GM12878 (cell line): ENCODE measurements at regions not wholly inside any gene's neighbourhood (a gene's known extent, or its start where the extent isn't known, plus 50 kb on each side); places are given as distances from the start of the nearest gene placed in this dataset.

Source experiments
- ATAC-seq: fragments of 200-7000 bp; cut with Tn5 transposase; 3 replicates; pipeline ENCODE4 v1.9.1; 2020; ENCODE audit warnings: mild to moderate bottlenecking, moderate library complexity
- BruUV-seq: library from RNA; stranded (reverse); fragments of 400-500 nt; replicated peaks from 2 replicates; lab custom pipeline; 2021; lab: Mats Ljungman, UMichigan
- CTCF ChIA-PET: fragments of 300-600 bp; sonication (Branson Sonifier 250); formaldehyde crosslinking; extraction: SDS; loops from one replicate; lab custom pipeline; 2021; ENCODE audit warnings: inconsistent platforms; lab: Yijun Ruan, JAX
- POLR2A ChIA-PET: fragments of 350-600 bp; formaldehyde crosslinking; extraction: SDS; loops from one replicate; lab custom pipeline; 2021; ENCODE audit warnings: inconsistent platforms; lab: Charles Lee
- RAD21 ChIA-PET: fragments of 300-600 bp; sonication (Branson Sonifier 250); formaldehyde crosslinking; loops from one replicate; lab custom pipeline; 2023; ENCODE audit warnings: antibody characterized with exemption; ENCODE audit not compliant: unreplicated experiment; lab: Charles Lee
- SMC1A ChIA-PET: fragments of 300-600 bp; sonication (Branson Sonifier 250); formaldehyde crosslinking; loops from one replicate; lab custom pipeline; 2023; ENCODE audit not compliant: unreplicated experiment, uncharacterized antibody; lab: Charles Lee
- DNase-seq: peaks from one replicate; pipeline ENCODE4 v3.0.0-alpha.2; 2011; ENCODE audit warnings: low read depth, low spot score
- FAIRE-seq: peaks from 3 replicates; lab custom pipeline; 2011; peaks lifted over from hg19 to GRCh38; lab: Jason Lieb, UNC
- H2AFZ ChIP-seq: 2 replicates; pipeline ENCODE4 v1.6.0; 2011; ENCODE audit warnings: low read depth, low read length, control low read depth; ENCODE audit not compliant: control insufficient read depth
- H3K27ac ChIP-seq: 2 replicates; pipeline ENCODE4 v1.5.1; 2011; ENCODE audit warnings: control low read depth; ENCODE audit not compliant: control insufficient read depth, insufficient read depth
- H3K27me3 ChIP-seq, 2 experiments: replicated peaks in 1 of 2; 2 replicates each; pipeline versions ENCODE4 v1.6.0 to v1.6.1; 2011; ENCODE audit warnings: low read length in 1 of 2; ENCODE audit not compliant: control insufficient read depth in 2 of 2, insufficient read depth in 2 of 2
- H3K36me3 ChIP-seq, 2 experiments: 2 replicates each; pipeline ENCODE4 v1.5.1; 2011; ENCODE audit warnings: low read length in 1 of 2; ENCODE audit not compliant: control insufficient read depth in 2 of 2, insufficient read depth in 2 of 2
- H3K4me1 ChIP-seq: 2 replicates; pipeline ENCODE4 v1.6.1; 2011; ENCODE audit warnings: mild to moderate bottlenecking, low read length, moderate library complexity, mixed read lengths; ENCODE audit not compliant: control insufficient read depth, insufficient read depth
- H3K4me2 ChIP-seq: 2 replicates; pipeline ENCODE4 v1.6.0; 2011; ENCODE audit warnings: control low read depth; ENCODE audit not compliant: control insufficient read depth, insufficient read depth
- H3K4me3 ChIP-seq: fragments of 200-600 bp; sonication (generic); 2 replicates; pipeline ENCODE4 v1.5.1; 2016
- H3K79me2 ChIP-seq: 2 replicates; pipeline ENCODE4 v1.6.0; 2011; ENCODE audit warnings: low read length; ENCODE audit not compliant: control insufficient read depth, insufficient read depth
- H3K9ac ChIP-seq: 2 replicates; pipeline ENCODE4 v1.8.0; 2011; ENCODE audit warnings: low read length, control low read depth, mixed read lengths; ENCODE audit not compliant: control insufficient read depth, insufficient read depth
- H3K9me3 ChIP-seq: replicated peaks from 3 replicates; pipeline ENCODE4 v1.5.1; 2011; ENCODE audit warnings: mild to moderate bottlenecking, low read length; ENCODE audit not compliant: control insufficient read depth, insufficient read depth
- H4K20me1 ChIP-seq: 2 replicates; pipeline ENCODE4 v1.6.0; 2011; ENCODE audit not compliant: control insufficient read depth, insufficient read depth
- ASH2L ChIP-seq: fragments of 300-600, 200-600 bp; sonication (generic); IDR thresholded peaks from 2 replicates; pipeline ENCODE4 v1.6.1; 2017; ENCODE audit warnings: low read depth, mild to moderate bottlenecking, borderline replicate concordance
- BACH1 ChIP-seq: fragments of 450-650 bp; IDR thresholded peaks from 2 replicates; pipeline ENCODE4 v1.6.1; 2017; ENCODE audit warnings: mild to moderate bottlenecking, borderline replicate concordance
- BCL11A ChIP-seq: IDR thresholded peaks from 2 replicates; pipeline ENCODE4 v1.6.1; 2011; ENCODE audit warnings: low read depth, low read length
- CHD4 ChIP-seq: fragments of 200-600 bp; sonication (generic); IDR thresholded peaks from 2 replicates; pipeline ENCODE4 v1.6.1; 2016; ENCODE audit warnings: mild to moderate bottlenecking
- FOXM1 ChIP-seq: IDR thresholded peaks from 2 replicates; pipeline ENCODE4 v1.6.1; 2012; ENCODE audit warnings: low read depth, mild to moderate bottlenecking, inconsistent platforms, low read length, moderate library complexity
- NFYA ChIP-seq: IDR thresholded peaks from 2 replicates; pipeline ENCODE4 v1.6.1; 2011; ENCODE audit warnings: low read depth, mild to moderate bottlenecking, low read length, improper control_type of control experiment, borderline replicate concordance
- POLR2AphosphoS5 ChIP-seq: IDR thresholded peaks from 2 replicates; pipeline ENCODE4 v1.6.1; 2011; ENCODE audit warnings: mild to moderate bottlenecking, low read length, inconsistent platforms
- POU2F2 ChIP-seq: IDR thresholded peaks from 3 replicates; pipeline ENCODE4 v1.6.1; 2011; ENCODE audit warnings: low read depth, mild to moderate bottlenecking, low read length, borderline replicate concordance
- RBBP5 ChIP-seq: fragments of 200-600 bp; sonication (generic); conservative IDR thresholded peaks from 2 replicates; pipeline ENCODE4 v1.6.1; 2016
- RCOR1 ChIP-seq: conservative IDR thresholded peaks from 2 replicates; pipeline ENCODE4 v1.6.1; 2012; ENCODE audit warnings: low read depth, low read length, improper control_type of control experiment
- RELA ChIP-seq: fragments of 450-650 bp; IDR thresholded peaks from 2 replicates; pipeline ENCODE4 v1.8.0; 2014; ENCODE audit warnings: borderline replicate concordance; ENCODE audit not compliant: partially characterized antibody
- ZNF217 ChIP-seq: fragments of 450-650 bp; IDR thresholded peaks from 2 replicates; pipeline ENCODE4 v1.6.1; 2017; ENCODE audit warnings: antibody characterized with exemption, mild to moderate bottlenecking
- WGBS: methylation state at CpG from one replicate; pipeline ENCODE4 v1.1.6; 2016; ENCODE audit warnings: low lambda C conversion rate; ENCODE audit not compliant: insufficient replicate concordance, insufficient coverage; ENCODE audit errors: missing lambda C conversion rate; 5-methylcytosine and 5-hydroxymethylcytosine counted together
- in situ Hi-C: fragments of 300-500 bp; cut with MboI; formaldehyde crosslinking; loops from 9 replicates; pipeline ENCODE4 v1.14.3; 2018; ENCODE audit warnings: mixed read lengths
- intact Hi-C: fragments of 100-400 bp; cut with micrococcal nuclease; formaldehyde crosslinking; loops from one replicate; pipeline ENCODE4 v1.14.2; 2022; ENCODE audit not compliant: unreplicated experiment
- TF ChIP-seq, protein P1 (sequence below): fragments of 450-650 bp; IDR thresholded peaks from 2 replicates; pipeline ENCODE4 v1.6.1; 2016; ENCODE audit warnings: mild to moderate bottlenecking
- TF ChIP-seq, protein P2 (sequence below): fragments of 150-350 bp; IDR thresholded peaks from 2 replicates; pipeline ENCODE4 v1.6.1; 2016; ENCODE audit warnings: low read depth, low read length
- TF ChIP-seq, protein P3 (sequence below): fragments of 450-650 bp; formaldehyde crosslinking; IDR thresholded peaks from 2 replicates; pipeline ENCODE4 v1.4.0; 2020; ENCODE audit warnings: mild to moderate bottlenecking, moderate library complexity
- TF ChIP-seq, protein P4 (sequence below): fragments of 150-350 bp; IDR thresholded peaks from 2 replicates; pipeline ENCODE4 v1.6.1; 2014; ENCODE audit warnings: mild to moderate bottlenecking, low read depth, low read length

- POLR2A ChIA-PET: no interaction called here
- intact Hi-C loops: no loop called here
- Histone ChIP-seq H3K4me1 (no peaks in the 10 kb centered on the region), H3K27ac (no peak overlapping the region), H3K36me3 (no peaks in the 10 kb centered on the region), H3K9ac (no peak overlapping the region), H3K79me2 (no peaks in the 10 kb centered on the region), H3K9me3 (no peaks in the 10 kb centered on the region), H3K4me2 (no peak overlapping the region), H3K4me3 (no peak overlapping the region), H4K20me1 (no peaks in the 10 kb centered on the region), H3K27me3 (no peaks in the 10 kb centered on the region), H2AFZ (no peak overlapping the region)
- FAIRE-seq (no peak), DNase-seq (no peak), ATAC-seq (no peak)
- RAD21 ChIA-PET: no interaction called here
- CTCF ChIA-PET: no interaction called here
- SMC1A ChIA-PET: interaction anchor here (0.7 to 1.3 kb wide), 3 partner anchors 11 to 53 kb away, joined by 3 to 4 read pairs (median 4); no protein-coding TSS in a partner anchor
- WGBS: 73% methylated on average over 7 of the region's 7 CpGs
- in situ Hi-C loops: no loop called here
- no TSS peak for BruUV-seq
- no peak for TF ChIP-seq RCOR1
- TF ChIP-seq BACH1: no peak
- TF ChIP-seq, protein P1, sequence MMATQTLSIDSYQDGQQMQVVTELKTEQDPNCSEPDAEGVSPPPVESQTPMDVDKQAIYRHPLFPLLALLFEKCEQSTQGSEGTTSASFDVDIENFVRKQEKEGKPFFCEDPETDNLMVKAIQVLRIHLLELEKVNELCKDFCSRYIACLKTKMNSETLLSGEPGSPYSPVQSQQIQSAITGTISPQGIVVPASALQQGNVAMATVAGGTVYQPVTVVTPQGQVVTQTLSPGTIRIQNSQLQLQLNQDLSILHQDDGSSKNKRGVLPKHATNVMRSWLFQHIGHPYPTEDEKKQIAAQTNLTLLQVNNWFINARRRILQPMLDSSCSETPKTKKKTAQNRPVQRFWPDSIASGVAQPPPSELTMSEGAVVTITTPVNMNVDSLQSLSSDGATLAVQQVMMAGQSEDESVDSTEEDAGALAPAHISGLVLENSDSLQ: no peak
- TF ChIP-seq CHD4: no peak
- no peak for TF ChIP-seq ASH2L
- no peak for TF ChIP-seq POU2F2
- TF ChIP-seq FOXM1: no peak
- no peak for TF ChIP-seq RELA
- TF ChIP-seq, protein P2, sequence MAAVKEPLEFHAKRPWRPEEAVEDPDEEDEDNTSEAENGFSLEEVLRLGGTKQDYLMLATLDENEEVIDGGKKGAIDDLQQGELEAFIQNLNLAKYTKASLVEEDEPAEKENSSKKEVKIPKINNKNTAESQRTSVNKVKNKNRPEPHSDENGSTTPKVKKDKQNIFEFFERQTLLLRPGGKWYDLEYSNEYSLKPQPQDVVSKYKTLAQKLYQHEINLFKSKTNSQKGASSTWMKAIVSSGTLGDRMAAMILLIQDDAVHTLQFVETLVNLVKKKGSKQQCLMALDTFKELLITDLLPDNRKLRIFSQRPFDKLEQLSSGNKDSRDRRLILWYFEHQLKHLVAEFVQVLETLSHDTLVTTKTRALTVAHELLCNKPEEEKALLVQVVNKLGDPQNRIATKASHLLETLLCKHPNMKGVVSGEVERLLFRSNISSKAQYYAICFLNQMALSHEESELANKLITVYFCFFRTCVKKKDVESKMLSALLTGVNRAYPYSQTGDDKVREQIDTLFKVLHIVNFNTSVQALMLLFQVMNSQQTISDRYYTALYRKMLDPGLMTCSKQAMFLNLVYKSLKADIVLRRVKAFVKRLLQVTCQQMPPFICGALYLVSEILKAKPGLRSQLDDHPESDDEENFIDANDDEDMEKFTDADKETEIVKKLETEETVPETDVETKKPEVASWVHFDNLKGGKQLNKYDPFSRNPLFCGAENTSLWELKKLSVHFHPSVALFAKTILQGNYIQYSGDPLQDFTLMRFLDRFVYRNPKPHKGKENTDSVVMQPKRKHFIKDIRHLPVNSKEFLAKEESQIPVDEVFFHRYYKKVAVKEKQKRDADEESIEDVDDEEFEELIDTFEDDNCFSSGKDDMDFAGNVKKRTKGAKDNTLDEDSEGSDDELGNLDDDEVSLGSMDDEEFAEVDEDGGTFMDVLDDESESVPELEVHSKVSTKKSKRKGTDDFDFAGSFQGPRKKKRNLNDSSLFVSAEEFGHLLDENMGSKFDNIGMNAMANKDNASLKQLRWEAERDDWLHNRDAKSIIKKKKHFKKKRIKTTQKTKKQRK: no peak
- TF ChIP-seq RBBP5: no peak
- no peak for TF ChIP-seq POLR2AphosphoS5
- TF ChIP-seq, protein P3, sequence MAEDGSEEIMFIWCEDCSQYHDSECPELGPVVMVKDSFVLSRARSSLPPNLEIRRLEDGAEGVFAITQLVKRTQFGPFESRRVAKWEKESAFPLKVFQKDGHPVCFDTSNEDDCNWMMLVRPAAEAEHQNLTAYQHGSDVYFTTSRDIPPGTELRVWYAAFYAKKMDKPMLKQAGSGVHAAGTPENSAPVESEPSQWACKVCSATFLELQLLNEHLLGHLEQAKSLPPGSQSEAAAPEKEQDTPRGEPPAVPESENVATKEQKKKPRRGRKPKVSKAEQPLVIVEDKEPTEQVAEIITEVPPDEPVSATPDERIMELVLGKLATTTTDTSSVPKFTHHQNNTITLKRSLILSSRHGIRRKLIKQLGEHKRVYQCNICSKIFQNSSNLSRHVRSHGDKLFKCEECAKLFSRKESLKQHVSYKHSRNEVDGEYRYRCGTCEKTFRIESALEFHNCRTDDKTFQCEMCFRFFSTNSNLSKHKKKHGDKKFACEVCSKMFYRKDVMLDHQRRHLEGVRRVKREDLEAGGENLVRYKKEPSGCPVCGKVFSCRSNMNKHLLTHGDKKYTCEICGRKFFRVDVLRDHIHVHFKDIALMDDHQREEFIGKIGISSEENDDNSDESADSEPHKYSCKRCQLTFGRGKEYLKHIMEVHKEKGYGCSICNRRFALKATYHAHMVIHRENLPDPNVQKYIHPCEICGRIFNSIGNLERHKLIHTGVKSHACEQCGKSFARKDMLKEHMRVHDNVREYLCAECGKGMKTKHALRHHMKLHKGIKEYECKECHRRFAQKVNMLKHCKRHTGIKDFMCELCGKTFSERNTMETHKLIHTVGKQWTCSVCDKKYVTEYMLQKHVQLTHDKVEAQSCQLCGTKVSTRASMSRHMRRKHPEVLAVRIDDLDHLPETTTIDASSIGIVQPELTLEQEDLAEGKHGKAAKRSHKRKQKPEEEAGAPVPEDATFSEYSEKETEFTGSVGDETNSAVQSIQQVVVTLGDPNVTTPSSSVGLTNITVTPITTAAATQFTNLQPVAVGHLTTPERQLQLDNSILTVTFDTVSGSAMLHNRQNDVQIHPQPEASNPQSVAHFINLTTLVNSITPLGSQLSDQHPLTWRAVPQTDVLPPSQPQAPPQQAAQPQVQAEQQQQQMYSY: no peak
- TF ChIP-seq ZNF217: no peak
- TF ChIP-seq BCL11A: no peak
- TF ChIP-seq, protein P4, sequence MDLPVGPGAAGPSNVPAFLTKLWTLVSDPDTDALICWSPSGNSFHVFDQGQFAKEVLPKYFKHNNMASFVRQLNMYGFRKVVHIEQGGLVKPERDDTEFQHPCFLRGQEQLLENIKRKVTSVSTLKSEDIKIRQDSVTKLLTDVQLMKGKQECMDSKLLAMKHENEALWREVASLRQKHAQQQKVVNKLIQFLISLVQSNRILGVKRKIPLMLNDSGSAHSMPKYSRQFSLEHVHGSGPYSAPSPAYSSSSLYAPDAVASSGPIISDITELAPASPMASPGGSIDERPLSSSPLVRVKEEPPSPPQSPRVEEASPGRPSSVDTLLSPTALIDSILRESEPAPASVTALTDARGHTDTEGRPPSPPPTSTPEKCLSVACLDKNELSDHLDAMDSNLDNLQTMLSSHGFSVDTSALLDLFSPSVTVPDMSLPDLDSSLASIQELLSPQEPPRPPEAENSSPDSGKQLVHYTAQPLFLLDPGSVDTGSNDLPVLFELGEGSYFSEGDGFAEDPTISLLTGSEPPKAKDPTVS: no peak
- no peak for TF ChIP-seq NFYA
Observed at GRCh38 chr2:222760301-222760897, 88.9 kb downstream of the MOGAT1 start.
